SK-N-SH (cell line): ENCODE measurements at regions not wholly inside any gene's neighbourhood (a gene's known extent, or its start where the extent isn't known, plus 50 kb on each side); places are given as distances from the start of the nearest gene placed in this dataset.
A peak's percentile ranks its signal among the peaks of the same experiment; 100 is the strongest.
"Not testable (repeated sequence)": the region's sequence is repeated elsewhere in the genome, so short reads cannot be mapped to it uniquely, and the experiment has no call there.

Experiments
- CTCF ChIA-PET: fragments of 300-600, 350-600 bp; formaldehyde crosslinking; extraction: SDS; loops from one replicate; lab custom pipeline; 2021; lab: Yijun Ruan, JAX
- POLR2A ChIA-PET: fragments of 350-600 bp; sonication (Branson Sonifier 250); formaldehyde crosslinking; extraction: SDS; loops from one replicate; lab custom pipeline; 2020; ENCODE audit warnings: antibody characterized with exemption, inconsistent platforms; lab: Yijun Ruan, JAX
- DNase-seq: peaks from one replicate; pipeline ENCODE4 v3.0.0; 2012
- H2AFZ ChIP-seq: fragments of 200-600 bp; sonication (generic); 2 replicates; pipeline ENCODE4 v1.8.1; 2016; ENCODE audit warnings: antibody characterized with exemption, mild to moderate bottlenecking, low read depth
- H3F3A ChIP-seq: fragments of 200-600 bp; sonication (generic); replicated peaks from 2 replicates; pipeline ENCODE3; 2016; ENCODE audit warnings: antibody characterized with exemption, mild to moderate bottlenecking; ENCODE audit not compliant: insufficient read depth
- H3K27ac ChIP-seq, 2 experiments: fragments of 200-500 bp in 1 of 2; fragments of 200-600 bp in 1 of 2; sonication (Bioruptor generic) in 1 of 2; sonication (generic), shearing (Covaris generic) in 1 of 2; 2 replicates each; pipeline versions ENCODE4 v1.5.1 to v1.6.1; 2014 to 2016; ENCODE audit warnings: low read depth in 2 of 2, inconsistent platforms in 1 of 2, low read length in 1 of 2, mild to moderate bottlenecking in 1 of 2, mixed read lengths in 1 of 2
- H3K27me3 ChIP-seq: fragments of 200-600 bp; sonication (generic), shearing (Covaris generic); 2 replicates; pipeline ENCODE4 v1.6.1; 2016; ENCODE audit warnings: mixed run types; ENCODE audit not compliant: insufficient read depth
- H3K36me3 ChIP-seq, 2 experiments: fragments of 200-500 bp in 1 of 2; fragments of 200-600 bp in 1 of 2; sonication (Bioruptor generic) in 1 of 2; sonication (generic) in 1 of 2; replicated peaks in 1 of 2; 2 replicates each; pipeline versions ENCODE3 to v1.5.1; 2014 to 2016; ENCODE audit warnings: low read length in 1 of 2, mild to moderate bottlenecking in 1 of 2; ENCODE audit not compliant: insufficient read depth in 2 of 2, control insufficient read depth in 1 of 2
- H3K4me1 ChIP-seq, 2 experiments: fragments of 200-500 bp in 1 of 2; fragments of 200-600 bp in 1 of 2; sonication (Bioruptor generic) in 1 of 2; sonication (generic), shearing (Covaris generic) in 1 of 2; 2 replicates each; pipeline versions ENCODE4 v1.5.1 to v1.6.1; 2014 to 2016; ENCODE audit warnings: low read depth in 1 of 2, low read length in 1 of 2, mixed run types in 1 of 2; ENCODE audit not compliant: insufficient read depth in 2 of 2, control insufficient read depth in 1 of 2
- H3K4me2 ChIP-seq: fragments of 200-600 bp; sonication (generic), shearing (Covaris generic); 2 replicates; pipeline ENCODE4 v1.6.1; 2017; ENCODE audit warnings: mixed run types
- H3K4me3 ChIP-seq, 2 experiments: fragments of 200-500 bp in 1 of 2; fragments of 200-600 bp in 1 of 2; sonication (Bioruptor generic) in 1 of 2; sonication (generic), shearing (Covaris generic) in 1 of 2; 2 replicates each; pipeline versions ENCODE4 v1.5.1 to v1.8.1; 2014 to 2016; ENCODE audit warnings: low read depth in 2 of 2, inconsistent platforms in 1 of 2, low read length in 1 of 2, mild to moderate bottlenecking in 1 of 2, mixed read lengths in 1 of 2, moderate library complexity in 1 of 2
- H3K79me2 ChIP-seq: fragments of 200-600 bp; sonication (generic); 2 replicates; pipeline ENCODE4 v1.8.1; 2017; ENCODE audit warnings: mild to moderate bottlenecking; ENCODE audit not compliant: insufficient read depth
- H3K9ac ChIP-seq: fragments of 200-600 bp; sonication (generic); 2 replicates; pipeline ENCODE4 v1.6.1; 2017; ENCODE audit warnings: mixed run types
- H3K9me2 ChIP-seq: fragments of 200-600 bp; sonication (generic); 2 replicates; pipeline ENCODE4 v1.6.1; 2017; ENCODE audit warnings: mixed run types
- H3K9me3 ChIP-seq: fragments of 200-600 bp; sonication (generic); 2 replicates; pipeline ENCODE4 v1.6.1; 2017; ENCODE audit warnings: mixed run types, mild to moderate bottlenecking, moderate library complexity
- H4K20me1 ChIP-seq: fragments of 200-600 bp; sonication (generic); 2 replicates; pipeline ENCODE4 v1.6.1; 2017; ENCODE audit warnings: mild to moderate bottlenecking, mixed run types; ENCODE audit not compliant: insufficient read depth
- CHD2 ChIP-seq: fragments of 150-350 bp; IDR thresholded peaks from 2 replicates; pipeline ENCODE4 v1.6.1; 2018; ENCODE audit warnings: low read length; ENCODE audit not compliant: partially characterized antibody
- ELF1 ChIP-seq: IDR thresholded peaks from 2 replicates; pipeline ENCODE4 v1.4.0; 2012
- EP300 ChIP-seq, 2 experiments: IDR thresholded peaks; 2 replicates each; pipeline versions ENCODE4 v1.4.0 to v1.6.1; 2012; ENCODE audit warnings: borderline replicate concordance in 1 of 2, low read depth in 1 of 2, low read length in 1 of 2
- FOSL2 ChIP-seq: IDR thresholded peaks from 2 replicates; pipeline ENCODE4 v1.4.0; 2012; ENCODE audit warnings: low read depth, mild to moderate bottlenecking, moderate library complexity, borderline replicate concordance
- JUND ChIP-seq: IDR thresholded peaks from 2 replicates; pipeline ENCODE4 v1.4.0; 2012
- MEF2A ChIP-seq: IDR thresholded peaks from 2 replicates; pipeline ENCODE4 v1.4.0; 2012; ENCODE audit warnings: low read depth, borderline replicate concordance
- NFIC ChIP-seq: IDR thresholded peaks from 2 replicates; pipeline ENCODE4 v1.4.0; 2012; ENCODE audit warnings: borderline replicate concordance
- NRF1 ChIP-seq: IDR thresholded peaks from 2 replicates; pipeline ENCODE4 v1.6.1; 2012; ENCODE audit warnings: low read depth, mild to moderate bottlenecking, low read length
- POLR2AphosphoS5 ChIP-seq: IDR thresholded peaks from 2 replicates; pipeline ENCODE4 v1.6.1; 2012; ENCODE audit warnings: low read depth, low read length
- RCOR1 ChIP-seq: fragments of 150-350 bp; IDR thresholded peaks from 2 replicates; pipeline ENCODE4 v1.6.1; 2017; ENCODE audit warnings: antibody characterized with exemption, low read length
- RFX5 ChIP-seq: IDR thresholded peaks from 2 replicates; pipeline ENCODE4 v1.6.1; 2012; ENCODE audit warnings: mild to moderate bottlenecking, improper control_type of control experiment, low read length
- SIN3A ChIP-seq: IDR thresholded peaks from 2 replicates; pipeline ENCODE4 v1.6.1; 2012; ENCODE audit warnings: low read depth, mild to moderate bottlenecking, low read length, moderate library complexity, borderline replicate concordance
- YY1 ChIP-seq: IDR thresholded peaks from 2 replicates; pipeline ENCODE4 v1.4.0; 2012; ENCODE audit warnings: low read depth, mild to moderate bottlenecking
- WGBS: methylation state at CpG from one replicate; pipeline ENCODE4 v1.1.6; 2017; ENCODE audit warnings: low lambda C conversion rate; 5-methylcytosine and 5-hydroxymethylcytosine counted together
- TF ChIP-seq, protein P1 (sequence below): fragments of 200-600 bp; sonication (generic); IDR thresholded peaks from 2 replicates; pipeline ENCODE4 v1.6.1; 2017; ENCODE audit warnings: antibody characterized with exemption, mild to moderate bottlenecking, moderate library complexity

DNA sequence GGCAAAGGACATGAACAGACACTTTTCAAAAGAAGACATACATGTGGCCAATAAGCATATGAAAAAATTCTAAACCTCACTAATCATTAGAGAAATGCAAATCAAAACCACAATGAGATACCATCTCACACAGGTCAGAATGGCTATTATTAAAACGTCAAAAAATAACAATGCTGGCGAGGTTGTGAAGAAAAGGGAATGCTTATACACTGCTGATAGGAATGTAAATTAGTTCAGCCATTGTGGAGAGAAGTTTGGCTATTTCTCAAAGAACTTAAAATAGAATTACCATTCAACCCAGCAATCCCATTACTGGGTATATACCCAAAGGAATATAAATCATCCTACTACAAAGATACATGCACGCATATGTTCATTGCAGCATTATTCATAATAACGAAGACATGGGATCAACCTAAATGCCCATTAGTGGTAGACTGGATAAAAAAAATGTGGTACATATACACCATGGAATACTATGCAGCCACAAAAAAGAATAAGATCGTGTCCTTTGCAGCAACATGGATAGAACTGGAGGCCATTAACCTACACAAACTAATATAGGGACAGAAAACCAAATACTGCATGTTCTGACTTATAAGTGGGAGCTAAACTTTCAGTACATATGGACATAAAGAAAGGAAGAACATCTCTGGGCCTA is 101.7 kb downstream of the KLF5 start:
- H3K4me2 ChIP-seq, H3K9ac ChIP-seq, H3F3A ChIP-seq, H3K36me3 ChIP-seq, H3K9me2 ChIP-seq, H3K9me3 ChIP-seq, H3K4me1 ChIP-seq, H3K27ac ChIP-seq, POLR2A ChIA-PET, H3K79me2 ChIP-seq, DNase-seq, H4K20me1 ChIP-seq, H2AFZ ChIP-seq, CTCF ChIA-PET, H3K27me3 ChIP-seq, H3K4me3 ChIP-seq: not testable (repeated sequence)
- 76% methylated on average over 5 of the region's 5 CpGs for WGBS

DNA sequence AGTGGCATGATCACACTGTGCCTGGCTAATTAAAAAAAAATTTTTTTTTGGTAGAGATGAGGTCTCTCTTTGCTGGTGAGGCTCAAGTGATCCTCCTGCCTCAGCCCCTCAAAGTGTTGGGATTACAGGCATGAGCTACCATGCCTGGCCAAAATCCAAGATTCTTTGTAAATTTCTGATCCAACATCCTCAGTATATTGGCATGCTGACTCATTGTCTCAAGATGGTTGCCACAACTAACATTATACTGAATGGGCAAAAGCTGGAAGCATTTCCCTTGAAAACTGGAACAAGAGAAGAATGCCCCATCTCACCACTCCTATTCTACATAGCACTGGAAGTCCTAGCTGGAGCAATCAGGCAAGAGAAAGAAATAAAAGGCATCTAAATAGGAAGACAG is 100.0 kb downstream of the KLF5 start:
- H2AFZ ChIP-seq: peak overlapping the region; percentile 90
- H3F3A ChIP-seq: peaks cover 3% of the 10 kb centered on the region
- CTCF ChIA-PET: no interaction called here
- peak overlapping the region in 1 of 2 experiments; percentile 79; a peak in 2 of 4 replicates for H3K27ac ChIP-seq
- no peaks in the 10 kb centered on the region for H3K9me2 ChIP-seq
- DNase-seq: no peak
- H3K9ac ChIP-seq: peak overlapping the region; percentile 38; the same call in 1 of the 2 replicates
- no peaks in the 10 kb centered on the region for H3K36me3 ChIP-seq
- no peaks in the 10 kb centered on the region for H3K79me2 ChIP-seq
- H3K27me3 ChIP-seq: no peaks in the 10 kb centered on the region
- no peak overlapping the region for H3K4me3 ChIP-seq
- no peaks in the 10 kb centered on the region for H3K4me1 ChIP-seq
- H4K20me1 ChIP-seq: no peaks in the 10 kb centered on the region
- no peak overlapping the region for H3K4me2 ChIP-seq
- no peaks in the 10 kb centered on the region for H3K9me3 ChIP-seq
- TF ChIP-seq, protein P1, sequence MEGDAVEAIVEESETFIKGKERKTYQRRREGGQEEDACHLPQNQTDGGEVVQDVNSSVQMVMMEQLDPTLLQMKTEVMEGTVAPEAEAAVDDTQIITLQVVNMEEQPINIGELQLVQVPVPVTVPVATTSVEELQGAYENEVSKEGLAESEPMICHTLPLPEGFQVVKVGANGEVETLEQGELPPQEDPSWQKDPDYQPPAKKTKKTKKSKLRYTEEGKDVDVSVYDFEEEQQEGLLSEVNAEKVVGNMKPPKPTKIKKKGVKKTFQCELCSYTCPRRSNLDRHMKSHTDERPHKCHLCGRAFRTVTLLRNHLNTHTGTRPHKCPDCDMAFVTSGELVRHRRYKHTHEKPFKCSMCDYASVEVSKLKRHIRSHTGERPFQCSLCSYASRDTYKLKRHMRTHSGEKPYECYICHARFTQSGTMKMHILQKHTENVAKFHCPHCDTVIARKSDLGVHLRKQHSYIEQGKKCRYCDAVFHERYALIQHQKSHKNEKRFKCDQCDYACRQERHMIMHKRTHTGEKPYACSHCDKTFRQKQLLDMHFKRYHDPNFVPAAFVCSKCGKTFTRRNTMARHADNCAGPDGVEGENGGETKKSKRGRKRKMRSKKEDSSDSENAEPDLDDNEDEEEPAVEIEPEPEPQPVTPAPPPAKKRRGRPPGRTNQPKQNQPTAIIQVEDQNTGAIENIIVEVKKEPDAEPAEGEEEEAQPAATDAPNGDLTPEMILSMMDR: no peak
- TF ChIP-seq RFX5 (no peak), SIN3A (no peak), EP300 (IDR thresholded peaks at IDR 0.05; ENCODE audit: borderline replicate concordance in 1 of 2, low read depth in 1 of 2, low read length in 1 of 2) (no peak), RCOR1 (no peak), NFIC (peak; percentile 41; the same call in 1 of the 2 replicates), CHD2 (no peak), MEF2A (no peak), YY1 (peak; percentile 67; the same call in 1 of the 2 replicates), ELF1 (no peak), JUND (peak; percentile 37; the same call in 1 of the 2 replicates), POLR2AphosphoS5 (no peak), NRF1 (no peak), FOSL2 (peak; percentile 56; the same call in 1 of the 2 replicates)
- TF ChIP-seq, all 33 proteins: peak for 4
- POLR2A ChIA-PET: no interaction called here
